HL-60 (cell line): ENCODE measurements at regions not wholly inside any gene's neighbourhood (a gene's known extent, or its start where the extent isn't known, plus 50 kb on each side); places are given as distances from the start of the nearest gene placed in this dataset.

ENCODE experiments used
- DNase-seq, 2 experiments: peaks; one replicate each; pipeline ENCODE4 v3.0.0-alpha.2; 2010 to 2020; ENCODE audit warnings: low read depth in 1 of 2, low spot score in 1 of 2
- H3K27ac ChIP-seq: fragments of 250-450 bp; sonication (Bioruptor Pico); replicated peaks from 2 replicates; pipeline ENCODE4 v1.5.1; 2020; ENCODE audit warnings: mild to moderate bottlenecking, moderate library complexity
- H3K27me3 ChIP-seq: fragments of 250-450 bp; sonication (Bioruptor Pico); 2 replicates; pipeline ENCODE4 v1.5.1; 2021; ENCODE audit warnings: mild to moderate bottlenecking, moderate library complexity; ENCODE audit not compliant: insufficient read depth, poor library complexity, severe bottlenecking
- H3K4me3 ChIP-seq: replicated peaks from 2 replicates; pipeline ENCODE4 v1.5.1; 2011; ENCODE audit warnings: mild to moderate bottlenecking, control low read depth, low read length; ENCODE audit not compliant: insufficient read depth
- GABPA ChIP-seq: IDR thresholded peaks from 2 replicates; pipeline ENCODE4 v1.6.1; 2012; ENCODE audit warnings: low read depth
- POLR2AphosphoS5 ChIP-seq: IDR thresholded peaks from 2 replicates; pipeline ENCODE4 v1.6.1; 2012; ENCODE audit warnings: low read depth
- SPI1 ChIP-seq: IDR thresholded peaks from 2 replicates; pipeline ENCODE4 v1.6.1; 2012; ENCODE audit warnings: low read depth, mild to moderate bottlenecking, borderline replicate concordance
- TF ChIP-seq, protein P1 (sequence below): IDR thresholded peaks from one replicate; pipeline ENCODE4 v1.5.1; 2011; ENCODE audit warnings: low read length, control low read depth, inconsistent platforms; ENCODE audit not compliant: insufficient read depth
- TF ChIP-seq, protein P2 (sequence below): IDR thresholded peaks from 2 replicates; pipeline ENCODE4 v1.6.1; 2012; ENCODE audit warnings: low read depth; ENCODE audit not compliant: insufficient replicate concordance

DNA sequence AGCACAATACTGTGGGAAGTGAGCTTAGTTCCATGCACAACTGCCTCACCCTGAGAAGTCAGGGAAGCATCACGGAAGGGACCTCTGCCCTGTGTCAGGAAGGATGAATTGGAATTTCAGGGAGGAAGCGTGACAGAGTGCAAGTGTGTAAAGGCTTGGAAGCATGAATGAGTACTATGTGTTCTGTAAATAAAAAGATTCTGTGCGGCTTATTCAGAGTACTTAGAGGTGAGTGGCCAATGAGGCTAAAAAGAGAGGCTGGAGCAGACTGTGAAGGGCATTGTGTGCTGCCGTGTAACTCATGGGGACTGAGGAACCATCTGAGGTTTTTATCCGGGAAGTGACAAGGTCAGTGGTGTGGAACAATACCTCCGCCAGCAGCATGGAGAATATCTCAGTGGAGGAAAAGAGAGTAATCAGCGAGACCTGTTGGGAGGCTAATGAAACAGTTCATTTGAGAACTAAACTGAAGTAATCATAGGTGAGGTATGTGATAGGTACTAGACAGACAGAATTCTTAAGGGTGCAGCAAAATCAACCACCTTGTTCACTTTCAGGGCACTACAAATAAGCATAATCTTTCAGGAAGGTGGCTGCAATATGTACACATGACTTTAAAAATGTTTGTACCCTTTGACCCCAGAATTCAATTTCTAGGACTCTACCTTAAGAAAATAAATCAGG lies 64.9 kb upstream of the SPRED1 start:
- no peak for DNase-seq
- Histone ChIP-seq H3K4me3 (no peak overlapping the region), H3K27ac (no peak overlapping the region), H3K27me3 (peaks cover 2% of the 10 kb centered on the region)
- TF ChIP-seq SPI1 = no peak
- no peak for TF ChIP-seq POLR2AphosphoS5
- TF ChIP-seq GABPA = no peak
- TF ChIP-seq, protein P1, sequence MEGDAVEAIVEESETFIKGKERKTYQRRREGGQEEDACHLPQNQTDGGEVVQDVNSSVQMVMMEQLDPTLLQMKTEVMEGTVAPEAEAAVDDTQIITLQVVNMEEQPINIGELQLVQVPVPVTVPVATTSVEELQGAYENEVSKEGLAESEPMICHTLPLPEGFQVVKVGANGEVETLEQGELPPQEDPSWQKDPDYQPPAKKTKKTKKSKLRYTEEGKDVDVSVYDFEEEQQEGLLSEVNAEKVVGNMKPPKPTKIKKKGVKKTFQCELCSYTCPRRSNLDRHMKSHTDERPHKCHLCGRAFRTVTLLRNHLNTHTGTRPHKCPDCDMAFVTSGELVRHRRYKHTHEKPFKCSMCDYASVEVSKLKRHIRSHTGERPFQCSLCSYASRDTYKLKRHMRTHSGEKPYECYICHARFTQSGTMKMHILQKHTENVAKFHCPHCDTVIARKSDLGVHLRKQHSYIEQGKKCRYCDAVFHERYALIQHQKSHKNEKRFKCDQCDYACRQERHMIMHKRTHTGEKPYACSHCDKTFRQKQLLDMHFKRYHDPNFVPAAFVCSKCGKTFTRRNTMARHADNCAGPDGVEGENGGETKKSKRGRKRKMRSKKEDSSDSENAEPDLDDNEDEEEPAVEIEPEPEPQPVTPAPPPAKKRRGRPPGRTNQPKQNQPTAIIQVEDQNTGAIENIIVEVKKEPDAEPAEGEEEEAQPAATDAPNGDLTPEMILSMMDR = no peak
- TF ChIP-seq, protein P2, sequence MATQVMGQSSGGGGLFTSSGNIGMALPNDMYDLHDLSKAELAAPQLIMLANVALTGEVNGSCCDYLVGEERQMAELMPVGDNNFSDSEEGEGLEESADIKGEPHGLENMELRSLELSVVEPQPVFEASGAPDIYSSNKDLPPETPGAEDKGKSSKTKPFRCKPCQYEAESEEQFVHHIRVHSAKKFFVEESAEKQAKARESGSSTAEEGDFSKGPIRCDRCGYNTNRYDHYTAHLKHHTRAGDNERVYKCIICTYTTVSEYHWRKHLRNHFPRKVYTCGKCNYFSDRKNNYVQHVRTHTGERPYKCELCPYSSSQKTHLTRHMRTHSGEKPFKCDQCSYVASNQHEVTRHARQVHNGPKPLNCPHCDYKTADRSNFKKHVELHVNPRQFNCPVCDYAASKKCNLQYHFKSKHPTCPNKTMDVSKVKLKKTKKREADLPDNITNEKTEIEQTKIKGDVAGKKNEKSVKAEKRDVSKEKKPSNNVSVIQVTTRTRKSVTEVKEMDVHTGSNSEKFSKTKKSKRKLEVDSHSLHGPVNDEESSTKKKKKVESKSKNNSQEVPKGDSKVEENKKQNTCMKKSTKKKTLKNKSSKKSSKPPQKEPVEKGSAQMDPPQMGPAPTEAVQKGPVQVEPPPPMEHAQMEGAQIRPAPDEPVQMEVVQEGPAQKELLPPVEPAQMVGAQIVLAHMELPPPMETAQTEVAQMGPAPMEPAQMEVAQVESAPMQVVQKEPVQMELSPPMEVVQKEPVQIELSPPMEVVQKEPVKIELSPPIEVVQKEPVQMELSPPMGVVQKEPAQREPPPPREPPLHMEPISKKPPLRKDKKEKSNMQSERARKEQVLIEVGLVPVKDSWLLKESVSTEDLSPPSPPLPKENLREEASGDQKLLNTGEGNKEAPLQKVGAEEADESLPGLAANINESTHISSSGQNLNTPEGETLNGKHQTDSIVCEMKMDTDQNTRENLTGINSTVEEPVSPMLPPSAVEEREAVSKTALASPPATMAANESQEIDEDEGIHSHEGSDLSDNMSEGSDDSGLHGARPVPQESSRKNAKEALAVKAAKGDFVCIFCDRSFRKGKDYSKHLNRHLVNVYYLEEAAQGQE = no peak

DNA sequence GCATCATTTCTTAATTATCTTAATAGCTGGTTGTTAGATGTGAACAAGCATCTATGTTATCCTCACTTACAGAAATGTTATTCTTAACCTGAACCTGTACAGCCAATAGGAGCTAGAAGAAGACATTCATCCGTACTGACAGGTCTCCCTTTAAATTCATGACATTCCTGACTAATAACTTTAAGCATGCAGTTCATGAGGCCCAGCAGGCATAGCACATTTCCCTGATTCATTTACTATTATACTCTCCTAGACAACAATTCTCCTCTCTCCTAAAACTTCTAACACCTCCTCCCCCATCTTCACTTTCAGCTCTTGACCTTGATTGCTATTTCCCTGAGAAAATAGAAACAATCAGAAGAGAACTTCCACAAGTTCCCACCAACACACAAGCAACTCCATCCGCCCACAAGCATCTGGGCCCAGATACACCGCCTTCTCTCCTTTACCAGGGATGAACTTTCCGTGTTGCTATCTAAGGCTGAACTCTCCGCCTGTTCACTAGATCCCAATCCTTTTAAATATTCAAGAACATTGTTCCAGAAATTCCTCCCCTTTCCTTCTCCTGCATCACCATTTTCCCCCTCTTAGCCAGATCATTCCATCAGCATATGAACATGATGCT lies 62.9 kb upstream of the SPRED1 start:
- Histone ChIP-seq H3K27me3 (peaks cover 6% of the 10 kb centered on the region), H3K4me3 (no peak overlapping the region), H3K27ac (no peak overlapping the region)
- TF ChIP-seq, protein P1 = no peak
- TF ChIP-seq POLR2AphosphoS5 (no peak), GABPA (no peak), SPI1 (no peak)
- TF ChIP-seq, protein P2 = no peak
- no peak for DNase-seq

DNA sequence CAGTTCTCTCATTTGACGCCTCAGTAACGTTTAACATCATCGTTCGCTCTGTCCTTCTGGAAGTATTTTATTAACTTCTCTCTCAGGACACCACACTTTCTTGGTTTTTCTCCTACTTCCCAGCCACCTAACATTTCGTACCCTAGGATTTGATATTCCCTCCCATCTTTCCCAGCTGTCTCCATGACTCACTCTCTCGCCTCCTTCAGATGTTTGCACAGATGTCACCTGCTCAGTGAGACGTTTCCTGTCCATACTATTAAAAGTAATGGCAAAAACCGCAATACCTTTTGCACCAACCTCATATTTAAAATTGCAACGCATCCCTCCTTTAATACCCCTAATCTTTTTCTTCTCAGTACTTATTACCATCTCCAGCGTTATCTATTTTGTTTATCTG lies 62.1 kb upstream of the SPRED1 start:
- TF ChIP-seq GABPA = no peak
- no peak for TF ChIP-seq POLR2AphosphoS5
- Histone ChIP-seq H3K27ac (no peak overlapping the region), H3K27me3 (peaks cover 6% of the 10 kb centered on the region), H3K4me3 (no peak overlapping the region)
- no peak for DNase-seq

DNA sequence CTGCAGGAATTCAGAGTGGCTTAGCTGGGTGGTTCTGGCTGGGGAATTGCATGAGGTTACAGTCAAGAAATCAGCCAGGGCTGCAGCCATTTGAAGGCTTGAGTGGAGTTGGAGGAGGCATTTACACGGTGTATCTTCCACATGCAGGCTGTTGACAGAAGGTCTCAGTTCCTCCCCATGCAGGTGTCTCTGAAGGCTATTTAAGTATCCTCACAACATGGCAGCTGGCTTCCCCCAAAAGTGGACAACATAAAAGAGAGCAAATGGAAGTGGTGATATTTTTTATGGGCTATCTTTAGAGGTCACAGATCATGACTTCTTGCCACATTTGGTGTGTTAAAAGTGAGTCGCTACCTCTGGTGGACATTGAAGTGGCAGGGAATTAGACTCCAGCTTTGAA lies 60.1 kb upstream of the SPRED1 start:
- DNase-seq = no peak
- TF ChIP-seq, protein P2 = no peak
- TF ChIP-seq SPI1 (no peak), POLR2AphosphoS5 (no peak), GABPA (no peak)
- TF ChIP-seq, protein P1 = no peak
- peaks cover 6% of the 10 kb centered on the region for H3K27me3 ChIP-seq
- no peak overlapping the region for H3K4me3 ChIP-seq
- H3K27ac ChIP-seq = no peak overlapping the region
